Pons (tissue), 1 donor: ENCODE measurements at regions not wholly inside any gene's neighbourhood (a gene's known extent, or its start where the extent isn't known, plus 50 kb on each side); places are given as distances from the start of the nearest gene placed in this dataset.

Experiments used
- DNase-seq: peaks from one replicate; pipeline ENCODE4 v3.0.0-alpha.2; 2016; ENCODE audit warnings: low spot score

DNA sequence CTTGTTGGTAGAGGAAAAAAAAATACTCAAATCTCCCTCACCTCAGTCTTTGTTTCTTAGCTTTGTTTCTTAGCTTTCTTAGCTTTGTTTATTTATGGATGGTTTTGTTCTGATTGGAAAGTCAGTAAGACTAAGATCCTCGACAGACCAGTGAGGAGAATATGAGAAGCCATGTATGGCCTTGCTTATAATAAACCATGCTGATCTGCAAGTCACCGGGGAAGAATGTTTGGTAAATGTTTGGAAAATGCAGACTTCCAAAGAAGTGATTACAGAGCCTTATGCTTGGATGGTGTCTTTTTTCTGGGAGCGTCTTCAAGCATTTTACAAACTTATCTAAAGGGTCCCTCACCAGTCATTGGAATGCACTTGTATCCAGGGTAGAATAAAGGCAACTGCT lies 90.1 kb upstream of the NOCT start:
- no peak for DNase-seq

DNA sequence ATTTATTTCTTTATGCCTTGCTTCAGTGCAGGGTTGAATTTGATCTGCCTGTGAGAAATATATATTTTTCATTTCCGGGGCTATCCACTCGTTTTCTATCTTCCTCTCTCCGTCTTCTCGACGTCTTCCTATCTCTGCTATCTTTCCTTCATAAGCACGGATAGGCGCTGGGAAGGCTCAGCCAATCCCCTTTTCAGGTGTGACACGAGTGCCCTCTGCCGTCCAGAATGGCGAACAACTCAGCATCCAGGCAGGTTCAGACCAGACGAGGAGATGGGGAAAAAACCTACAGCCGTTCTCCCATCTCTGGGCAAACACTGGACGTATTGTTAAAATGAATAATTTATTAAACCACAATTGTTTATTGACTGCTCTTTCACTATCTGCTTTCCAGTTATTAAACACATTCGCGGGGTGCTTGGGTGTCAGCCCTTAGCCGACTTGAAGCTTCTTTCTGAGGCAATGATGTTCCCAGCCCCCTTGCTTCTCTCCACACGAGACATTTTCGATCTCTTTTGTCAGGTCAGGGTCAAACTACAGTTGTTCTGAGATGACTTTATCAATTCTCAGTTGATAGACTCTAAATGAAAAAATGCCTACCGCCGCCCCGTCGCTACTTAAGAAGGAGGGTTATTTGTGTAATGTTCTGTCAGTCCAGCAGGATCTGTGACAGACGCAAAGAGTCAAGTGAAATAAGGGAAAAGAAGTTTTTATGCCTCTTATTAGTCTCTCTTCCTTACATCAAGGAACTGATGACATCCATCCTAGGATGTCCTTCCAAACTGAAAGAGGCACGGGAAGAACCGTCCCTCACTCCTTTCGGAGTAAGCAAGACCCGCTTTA lies 96.3 kb upstream of the NOCT start:
- peak; percentile 92 for DNase-seq

DNA sequence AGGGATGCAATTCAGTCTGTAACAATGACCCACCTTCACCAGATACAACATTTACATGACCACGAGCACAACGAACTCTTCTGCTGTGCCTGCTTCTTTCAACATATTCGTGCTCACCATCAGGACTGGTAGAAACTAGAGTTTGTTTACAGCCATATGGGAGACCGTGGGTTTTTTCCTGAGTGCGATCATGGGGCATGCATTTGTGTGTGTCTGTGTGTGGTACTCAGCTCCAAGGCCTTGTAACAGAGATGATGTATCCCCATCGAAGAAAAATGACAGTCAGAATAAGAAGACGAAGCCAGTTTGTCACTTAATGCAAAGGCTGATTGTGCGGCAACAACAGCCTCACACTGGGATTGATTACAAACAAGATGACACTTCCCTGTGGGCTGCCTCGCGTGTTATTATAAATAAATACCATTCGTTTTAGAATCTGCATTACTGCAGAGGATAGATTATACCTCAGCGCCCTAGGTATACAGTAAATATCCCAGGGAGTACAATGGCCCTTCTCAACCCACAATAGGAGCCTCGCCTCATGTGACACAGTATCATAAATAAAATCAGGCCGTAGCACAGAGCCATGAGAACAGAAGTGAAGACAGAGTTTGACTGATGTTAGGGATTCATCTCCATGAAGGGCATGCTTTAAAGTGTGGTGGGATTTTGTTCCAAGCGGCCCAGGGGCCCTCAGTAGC lies 97.3 kb upstream of the NOCT start:
- no peak for DNase-seq

DNA sequence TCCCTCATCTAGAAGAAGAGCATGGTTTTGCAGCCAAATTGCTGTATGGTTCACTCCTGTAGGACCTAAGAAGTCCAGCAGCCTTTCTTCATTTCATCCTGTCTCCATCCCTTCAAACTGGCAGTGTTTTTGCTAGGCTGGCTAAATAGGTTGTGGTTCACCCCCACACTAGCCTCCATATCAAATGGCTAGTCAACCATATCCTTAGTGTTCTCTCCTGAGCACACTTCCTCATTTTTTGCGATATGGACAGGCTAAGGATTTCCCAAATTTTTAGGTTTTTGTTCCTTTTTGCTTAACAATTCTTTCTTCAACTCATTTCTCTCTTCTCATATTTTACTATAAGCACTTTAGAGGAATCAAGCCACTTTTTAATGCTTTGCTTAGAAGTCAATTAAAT lies 98.8 kb upstream of the NOCT start:
- no peak for DNase-seq

DNA sequence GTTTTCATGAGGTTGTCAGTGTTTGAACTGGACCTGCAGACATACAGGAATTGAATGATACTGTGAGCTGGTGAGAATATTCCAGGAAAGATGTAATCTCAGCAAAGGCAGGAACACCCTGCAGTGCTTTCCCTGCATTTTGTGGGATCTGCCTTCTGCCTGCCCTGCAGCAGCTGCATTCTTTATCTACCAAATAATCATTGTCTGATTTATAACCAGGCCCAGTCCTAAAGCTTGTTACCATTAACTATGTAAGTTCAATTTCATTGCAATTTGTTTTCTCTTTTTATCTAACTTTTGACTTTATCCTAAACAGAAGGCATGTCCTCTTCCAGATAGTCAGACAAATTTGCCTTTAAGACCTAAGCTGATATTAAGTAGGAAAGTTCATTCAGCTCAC lies 99.8 kb upstream of the NOCT start:
- DNase-seq = no peak

DNA sequence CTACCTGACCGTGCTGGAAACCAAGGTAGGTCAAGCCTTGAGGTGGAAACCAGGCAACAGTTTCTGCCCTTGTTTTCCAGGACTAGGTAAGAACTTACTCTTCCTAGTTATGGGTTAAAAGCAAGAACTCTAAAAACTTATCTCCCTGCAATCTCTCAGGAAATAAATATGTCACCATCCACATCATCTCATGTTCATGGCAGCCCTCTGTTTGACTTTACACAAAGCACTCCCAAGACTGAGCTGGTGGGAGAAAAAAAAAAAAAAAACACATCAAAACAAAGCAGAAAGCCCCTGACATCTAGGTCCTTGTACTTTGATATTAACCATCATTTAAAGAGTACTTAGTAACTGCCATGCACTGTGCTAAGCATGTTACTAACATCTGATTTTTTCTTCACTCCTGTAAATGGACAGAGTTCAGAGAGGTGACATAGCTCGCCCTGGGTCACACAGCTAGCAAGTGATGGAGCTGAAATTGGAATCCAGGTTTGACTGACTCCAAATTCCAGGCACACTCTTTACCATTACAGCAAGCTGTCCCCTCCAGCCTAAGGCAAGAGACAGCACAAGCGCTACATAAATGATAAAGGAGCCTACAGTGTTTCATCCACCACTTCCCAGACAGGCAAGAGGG lies 102.8 kb upstream of the NOCT start:
- DNase-seq = no peak

DNA sequence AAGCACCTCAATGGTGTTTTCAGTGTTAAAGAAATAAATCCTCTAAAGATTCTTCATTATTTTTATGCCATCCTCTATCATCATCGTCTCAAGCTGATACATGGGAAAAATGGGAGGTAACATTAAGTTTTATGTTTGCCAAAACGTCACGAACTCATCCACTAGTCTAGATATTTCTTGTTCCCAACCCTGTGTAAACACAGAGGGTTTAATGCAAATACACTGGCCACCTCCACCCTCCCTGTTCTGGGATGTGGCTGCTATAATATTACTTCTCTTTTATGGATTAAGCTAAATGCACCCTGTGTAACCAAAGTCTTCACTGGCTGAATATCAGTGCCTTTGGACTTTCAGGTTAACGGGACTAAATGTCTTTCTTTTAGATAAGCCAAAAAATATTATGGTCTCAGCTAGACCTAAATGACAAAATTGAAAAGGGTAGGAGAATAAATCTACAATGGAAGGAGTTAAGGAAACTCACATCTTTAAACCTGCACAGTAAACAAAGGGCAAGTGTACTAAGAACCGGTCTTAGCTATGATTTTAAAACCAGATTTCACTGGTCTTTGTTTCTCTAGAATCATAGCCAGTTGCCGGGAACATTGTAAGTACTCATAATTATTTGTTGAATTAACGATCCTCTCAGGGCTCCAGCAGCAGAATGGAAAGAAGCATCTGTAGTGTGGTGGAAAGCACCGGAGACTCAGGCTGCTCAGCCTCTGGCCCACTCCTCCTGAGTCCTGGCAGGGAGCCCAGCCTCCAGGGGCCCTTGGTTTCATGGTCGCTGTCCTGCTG lies 103.5 kb upstream of the NOCT start:
- DNase-seq = no peak

DNA sequence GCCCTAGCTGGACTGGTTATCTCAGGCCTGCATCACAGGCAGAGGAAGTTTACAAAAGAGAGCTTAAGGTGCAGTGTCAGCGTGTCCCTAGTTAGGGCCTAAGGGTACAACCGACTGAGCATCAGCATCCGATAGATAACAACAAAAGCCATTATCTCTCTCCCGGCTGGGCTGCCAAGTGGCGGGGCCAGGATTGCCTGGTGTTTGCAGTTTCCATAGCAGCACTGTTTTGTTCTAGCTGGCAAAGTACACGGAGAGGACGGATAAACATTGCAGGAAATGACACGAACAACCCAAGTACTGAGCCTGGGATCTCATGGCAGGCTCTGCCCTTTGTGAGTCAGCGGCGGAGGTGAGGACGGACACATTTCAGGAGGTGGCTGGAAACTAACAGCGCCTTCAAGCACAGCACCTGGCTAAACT lies 104.7 kb upstream of the NOCT start:
- DNase-seq = peak; percentile 90

DNA sequence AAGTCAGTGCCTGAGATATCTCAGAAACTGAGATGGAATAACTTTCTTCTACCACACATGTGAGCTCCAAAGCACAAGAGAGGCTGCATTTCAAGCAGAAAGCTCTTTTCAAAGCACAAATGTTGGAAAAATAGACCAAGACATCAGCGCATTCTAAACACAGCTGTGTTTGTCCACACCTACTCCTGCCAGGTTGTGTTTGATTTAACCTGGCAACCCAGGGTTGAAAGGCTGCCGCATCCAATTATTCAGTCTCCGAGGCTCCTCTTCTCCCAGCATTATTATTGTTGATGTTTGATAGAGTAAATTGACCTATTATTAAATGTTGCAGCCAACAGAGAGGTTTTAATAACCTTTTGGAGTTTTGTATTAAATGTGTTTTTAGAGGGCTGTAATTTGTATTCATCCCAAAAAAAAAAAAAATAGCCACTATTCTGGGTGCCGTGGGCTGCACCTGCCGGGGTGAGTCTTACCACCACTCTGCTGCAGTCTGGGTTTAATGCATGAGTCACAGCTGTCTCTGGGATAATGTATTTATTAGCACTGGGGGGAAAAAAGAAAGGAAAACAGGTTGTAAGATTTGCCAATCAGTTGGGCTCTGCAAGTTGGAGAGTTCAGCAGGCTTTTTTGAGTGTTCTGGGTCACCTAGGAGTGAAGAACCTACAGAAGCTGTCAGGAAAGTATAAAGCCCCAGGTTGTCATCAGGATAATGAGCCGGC lies 105.2 kb upstream of the NOCT start:
- DNase-seq = peak; percentile 19

DNA sequence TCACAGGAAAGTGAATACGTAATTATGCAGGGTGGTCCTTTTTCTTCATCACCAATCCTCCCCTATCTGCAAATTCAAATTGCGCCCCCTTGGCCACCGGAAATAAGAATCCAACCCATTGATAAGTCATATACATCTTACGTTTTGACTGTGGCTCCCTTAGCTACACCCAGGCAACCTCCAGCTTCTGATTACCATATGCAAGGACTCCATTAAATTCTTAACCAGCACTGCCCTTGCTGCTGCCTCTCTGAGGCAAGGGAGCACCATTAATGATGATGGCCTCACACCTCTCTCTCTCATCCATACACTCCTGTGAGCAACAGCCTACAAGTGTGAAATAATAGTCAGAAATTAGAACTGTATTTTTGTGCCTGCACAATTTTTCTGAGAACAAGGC lies 106.0 kb upstream of the NOCT start:
- no peak for DNase-seq

DNA sequence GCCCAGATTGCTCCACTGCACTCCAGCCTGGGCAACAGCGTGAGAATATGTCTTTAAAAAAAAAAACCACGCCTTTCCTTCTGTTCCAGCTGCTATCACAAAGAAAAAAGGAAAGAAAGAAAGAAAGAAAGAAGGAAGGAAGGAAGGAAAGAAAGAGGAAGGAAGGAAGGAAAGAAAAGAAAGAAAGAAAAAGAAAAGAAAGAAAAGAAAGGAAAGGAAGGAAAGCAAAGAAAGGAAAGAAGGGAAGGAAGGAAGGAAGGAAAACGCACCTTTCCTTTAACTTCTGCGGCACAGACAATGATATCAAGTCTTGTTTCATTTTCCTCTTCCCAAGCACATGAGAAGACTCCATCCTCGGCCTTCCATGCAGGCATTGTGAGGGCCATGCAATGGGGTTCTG lies 107.4 kb upstream of the NOCT start:
- DNase-seq = no peak

DNA sequence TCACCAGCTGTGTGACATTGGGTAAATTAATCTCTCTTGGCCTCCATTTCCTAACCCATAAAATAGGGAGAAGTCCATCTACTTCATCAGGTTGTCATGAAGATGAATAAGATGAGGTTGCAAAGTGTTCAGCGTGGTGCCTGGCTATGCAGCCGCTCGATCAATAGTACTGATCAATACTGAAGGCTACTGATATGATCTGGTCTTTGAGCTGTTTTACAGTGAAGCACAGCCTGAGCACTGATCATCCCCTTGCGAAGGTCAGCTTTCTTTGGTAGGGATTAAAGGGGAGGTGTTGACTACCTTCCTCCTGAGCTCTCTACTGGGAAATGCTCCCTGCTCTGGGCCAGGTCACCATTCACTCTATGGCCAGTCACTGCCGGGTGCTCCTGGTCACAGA lies 108.4 kb upstream of the NOCT start:
- DNase-seq = no peak

DNA sequence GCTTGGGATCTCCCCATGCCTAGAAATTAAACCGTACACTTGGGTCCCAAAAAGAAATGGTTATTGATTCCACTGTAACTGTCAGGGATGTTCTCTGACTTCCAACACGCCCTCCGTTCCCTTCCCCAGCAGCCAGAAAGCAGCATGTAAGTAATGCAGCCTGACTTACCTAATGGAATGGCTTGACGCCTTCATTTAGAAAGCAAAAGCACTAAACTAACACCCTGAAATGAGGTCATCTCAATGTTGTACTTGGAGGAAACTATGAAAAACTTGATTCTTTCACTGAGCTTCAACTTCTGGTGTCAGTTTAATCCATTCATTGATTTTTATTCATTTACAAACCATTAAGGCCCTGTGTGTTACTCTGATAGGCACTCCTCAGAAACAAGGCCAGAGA lies 110.8 kb upstream of the NOCT start:
- DNase-seq = no peak

DNA sequence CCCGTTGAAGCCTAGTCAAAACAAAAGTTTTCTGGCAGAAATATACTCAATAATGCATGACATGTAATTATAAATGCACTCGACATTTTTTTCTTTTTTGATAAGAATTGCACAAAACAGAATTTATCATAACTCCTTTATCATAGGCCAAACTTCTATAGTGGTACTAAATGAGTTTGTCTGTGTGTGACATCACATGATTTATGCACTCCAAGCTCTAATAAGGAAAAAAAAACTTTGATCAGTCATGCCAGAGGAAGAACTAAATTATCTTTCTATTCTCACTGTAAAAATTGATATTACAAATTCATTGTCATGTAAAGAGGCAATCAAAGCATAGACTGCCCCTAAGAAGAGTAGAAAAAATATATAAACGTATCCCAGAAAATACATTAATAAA lies 112.4 kb upstream of the NOCT start:
- DNase-seq = no peak

DNA sequence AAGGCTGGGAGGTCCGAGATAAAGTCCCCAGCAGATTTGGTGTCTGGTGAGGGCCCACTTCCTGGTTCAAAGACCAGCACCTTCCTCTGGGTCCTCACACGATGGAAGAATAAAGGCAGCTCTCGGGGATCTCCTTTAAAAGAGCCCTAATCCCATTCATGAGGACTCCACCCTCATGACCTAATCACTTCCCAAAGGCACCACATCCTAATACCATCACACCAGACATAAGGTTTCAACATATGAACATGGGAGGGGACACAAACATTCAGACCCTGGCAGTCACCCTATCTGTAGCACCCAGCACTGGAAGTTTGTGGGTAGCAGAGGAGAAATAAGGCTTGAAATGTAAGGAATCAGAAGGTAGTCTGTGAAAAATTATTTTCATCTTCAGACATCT lies 112.9 kb upstream of the NOCT start:
- no peak for DNase-seq

DNA sequence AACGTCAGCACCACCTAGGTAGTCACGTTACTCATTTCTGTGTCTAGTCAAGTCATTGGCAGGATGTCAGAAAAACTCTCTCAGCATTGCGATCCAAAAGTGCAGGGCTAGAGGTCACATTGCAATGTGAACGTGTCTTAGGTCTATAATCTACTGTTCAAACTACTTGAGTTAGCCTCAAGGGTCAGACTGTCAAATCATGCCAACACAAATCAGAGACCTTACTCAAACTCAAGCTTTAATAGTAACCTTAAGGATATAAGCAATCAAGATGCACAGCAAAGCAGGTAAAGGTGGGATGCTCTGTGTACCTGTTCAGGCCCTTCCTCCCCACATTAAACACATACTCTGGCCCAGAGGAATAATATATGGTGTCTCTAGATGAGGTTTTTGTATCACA lies 114.4 kb upstream of the NOCT start:
- DNase-seq = no peak

DNA sequence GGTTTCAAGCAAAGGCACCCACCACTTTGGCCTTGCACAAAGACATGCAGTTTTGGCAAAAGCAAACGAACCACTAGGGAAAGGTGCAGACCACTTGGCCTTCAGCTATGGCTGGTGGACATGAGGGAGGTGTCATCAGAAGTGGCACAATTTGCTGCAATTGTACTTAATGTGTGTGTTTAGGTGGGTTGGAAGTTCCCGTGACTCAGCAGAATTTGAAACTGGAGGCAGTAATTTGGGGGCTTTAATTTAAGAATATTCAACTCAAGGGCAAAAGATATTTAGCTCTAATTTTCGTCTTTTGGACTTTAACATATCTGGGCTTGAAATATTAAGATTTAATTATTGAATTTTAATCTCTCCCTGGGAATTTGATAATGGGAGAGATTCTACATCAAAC lies 115.6 kb upstream of the NOCT start:
- DNase-seq = no peak

DNA sequence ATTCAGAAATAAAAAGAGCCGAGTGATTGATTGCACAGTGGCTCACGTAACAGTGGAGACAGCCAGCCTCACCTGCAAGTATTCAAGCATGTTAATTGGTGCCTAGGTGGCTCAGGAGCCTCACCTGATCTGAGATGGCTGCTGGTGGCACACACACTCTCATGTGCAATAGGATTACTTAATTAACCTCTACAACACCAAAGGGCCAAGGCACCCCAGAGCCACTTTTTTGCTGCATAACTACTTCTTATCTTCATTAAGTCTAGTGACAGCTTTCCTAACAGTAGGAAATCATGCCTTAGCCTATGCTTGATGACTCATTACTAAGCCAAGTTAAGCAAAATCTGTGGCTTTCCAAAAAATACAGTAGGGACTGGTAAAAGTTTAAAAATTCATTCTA lies 117.3 kb upstream of the NOCT start:
- no peak for DNase-seq

DNA sequence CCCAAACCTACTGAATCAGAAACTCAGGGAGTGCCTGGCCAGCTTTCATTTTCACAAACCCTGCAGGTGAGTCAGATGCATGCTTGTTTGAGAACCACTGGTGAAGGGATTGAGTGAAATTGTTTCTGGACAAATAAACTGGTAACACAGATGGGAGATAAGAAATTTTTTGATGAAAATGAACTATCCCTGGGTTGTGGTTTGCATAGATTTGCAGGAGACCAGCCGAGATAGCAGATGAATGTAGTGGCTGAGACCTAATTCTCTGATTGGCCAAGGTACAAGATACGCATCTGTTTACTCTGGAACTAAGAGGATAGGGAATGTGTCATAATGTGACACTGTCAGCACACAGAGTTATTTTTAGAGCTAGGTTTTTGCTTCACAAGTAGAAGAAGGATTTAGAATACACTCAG lies 117.8 kb upstream of the NOCT start:
- no peak for DNase-seq

DNA sequence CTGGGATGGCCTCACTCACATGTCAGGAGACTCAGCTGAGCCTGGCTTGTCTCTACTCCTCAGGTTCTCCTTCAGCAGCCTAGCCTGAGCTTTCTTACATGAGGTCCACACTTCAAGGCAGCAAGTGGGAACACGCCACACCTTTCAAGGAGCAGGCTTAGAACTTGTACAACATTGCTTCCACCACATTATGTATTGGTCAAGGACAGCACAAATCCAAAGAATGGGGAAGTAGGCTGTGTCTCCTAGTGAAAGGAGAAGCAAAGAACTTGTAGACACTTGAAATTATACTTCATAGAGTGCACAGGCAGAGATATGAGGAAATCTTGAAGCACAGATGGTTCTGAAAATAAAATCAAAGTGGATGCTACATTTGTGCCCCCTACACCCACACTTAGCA lies 120.9 kb upstream of the NOCT start:
- no peak for DNase-seq

DNA sequence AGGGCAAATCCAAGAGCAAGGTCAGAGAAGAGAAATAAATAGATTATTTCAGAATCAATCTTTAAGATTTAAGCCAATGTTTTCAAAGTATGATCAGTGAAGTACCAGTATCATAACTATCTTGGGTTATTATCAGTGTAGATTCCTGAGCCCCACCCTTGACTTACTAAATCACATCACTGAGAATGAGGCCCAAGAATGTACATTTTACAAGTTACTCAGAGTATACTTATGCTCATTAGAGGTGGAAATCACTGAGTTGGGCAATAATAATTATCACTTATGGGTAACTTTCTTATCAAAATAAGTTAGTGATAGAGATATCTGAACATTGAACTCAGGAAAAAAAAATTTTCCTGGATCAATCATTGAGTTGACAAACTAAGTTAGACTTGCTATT lies 121.6 kb upstream of the NOCT start:
- DNase-seq = no peak
